ENCODE measurements at regions not wholly inside any gene's neighbourhood (a gene's known extent, or its start where the extent isn't known, plus 50 kb on each side); places are given as distances from the start of the nearest gene placed in this dataset.

GRCh38 chr4:106607558-106607957 lies 239.0 kb upstream of the GIMD1 start:
- no peaks in the 10 kb centered on the region for H3K9me3 ChIP-seq (replicated peaks)
- no peak overlapping the region for H3K4me3 ChIP-seq
- DNase-seq = no peak
- H3K36me3 ChIP-seq = no peaks in the 10 kb centered on the region
- no peaks in the 10 kb centered on the region for H3K27me3 ChIP-seq
- no peak overlapping the region for H3K27ac ChIP-seq
- no peaks in the 10 kb centered on the region for H3K4me1 ChIP-seq

- no peak overlapping the region for H3K4me3 ChIP-seq
- H3K27ac ChIP-seq = no peak overlapping the region
- H3K9me3 ChIP-seq (replicated peaks) = no peaks in the 10 kb centered on the region
- no peaks in the 10 kb centered on the region for H3K4me1 ChIP-seq
- H3K27me3 ChIP-seq = no peaks in the 10 kb centered on the region
- H3K36me3 ChIP-seq = no peaks in the 10 kb centered on the region
- DNase-seq = no peak
These were observed 235.9 kb upstream of the GIMD1 start for GRCh38 chr4:106604319-106605051.

- H3K4me1 ChIP-seq = no peaks in the 10 kb centered on the region
- DNase-seq = no peak
- H3K9me3 ChIP-seq (replicated peaks) = no peaks in the 10 kb centered on the region
- no peak overlapping the region for H3K27ac ChIP-seq
- no peak overlapping the region for H3K4me3 ChIP-seq
- H3K36me3 ChIP-seq = no peaks in the 10 kb centered on the region
- no peaks in the 10 kb centered on the region for H3K27me3 ChIP-seq
These were observed 234.9 kb upstream of the GIMD1 start for GRCh38 chr4:106603471-106603870.

DNA sequence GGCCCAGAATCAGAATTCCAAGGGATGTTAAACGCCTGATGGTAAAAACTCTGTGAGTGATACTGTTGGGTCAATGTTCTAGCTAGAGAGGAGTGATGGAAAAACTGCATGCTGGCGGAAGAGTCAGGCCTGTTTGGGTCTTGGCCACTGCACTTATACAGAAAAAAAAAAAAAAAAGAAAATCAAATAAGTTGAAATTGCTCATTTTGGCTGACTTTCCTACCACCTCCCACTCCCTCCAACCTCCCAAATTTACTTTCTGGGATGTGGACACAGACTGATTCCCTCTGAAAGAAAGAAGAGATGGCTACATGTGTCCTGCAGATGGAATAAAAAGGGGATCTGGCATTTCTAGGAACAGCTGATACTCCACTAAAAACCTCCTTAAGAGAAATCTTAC lies 234.1 kb upstream of the GIMD1 start:
- DNase-seq = no peak
- Histone ChIP-seq H3K4me1 (no peaks in the 10 kb centered on the region), H3K4me3 (no peak overlapping the region), H3K9me3 (replicated peaks) (no peaks in the 10 kb centered on the region), H3K27ac (no peak overlapping the region), H3K36me3 (no peaks in the 10 kb centered on the region), H3K27me3 (no peaks in the 10 kb centered on the region)

DNA sequence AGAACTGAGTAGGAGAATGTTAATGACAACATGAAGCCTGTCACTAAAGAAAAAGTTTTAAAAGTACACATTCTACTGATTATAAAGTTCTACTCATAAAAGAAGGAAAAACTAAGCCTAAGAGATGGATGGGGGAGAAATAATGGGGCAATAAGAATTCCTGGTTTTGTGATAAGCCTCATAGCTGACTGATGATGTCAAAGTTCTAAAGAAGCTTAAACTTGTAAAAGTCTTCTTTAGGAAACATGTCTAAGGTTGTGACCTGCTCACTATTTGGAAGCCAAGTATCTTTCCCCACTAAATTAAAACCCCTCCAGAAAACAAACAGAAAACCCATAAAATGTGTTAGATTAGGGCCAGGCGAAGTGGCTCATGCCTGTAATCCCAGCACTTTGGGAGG lies 232.9 kb upstream of the GIMD1 start:
- Histone ChIP-seq H3K4me3 (no peak overlapping the region), H3K27ac (no peak overlapping the region), H3K36me3 (no peaks in the 10 kb centered on the region), H3K27me3 (no peaks in the 10 kb centered on the region), H3K4me1 (no peaks in the 10 kb centered on the region), H3K9me3 (replicated peaks) (no peaks in the 10 kb centered on the region)
- no peak for DNase-seq

GRCh38 chr4:106595906-106596305 lies 227.3 kb upstream of the GIMD1 start:
- H3K4me3 ChIP-seq = no peak overlapping the region
- H3K36me3 ChIP-seq = no peaks in the 10 kb centered on the region
- DNase-seq = no peak
- H3K4me1 ChIP-seq = no peaks in the 10 kb centered on the region
- H3K27me3 ChIP-seq = no peaks in the 10 kb centered on the region
- no peak overlapping the region for H3K27ac ChIP-seq
- H3K9me3 ChIP-seq (replicated peaks) = no peaks in the 10 kb centered on the region

DNA sequence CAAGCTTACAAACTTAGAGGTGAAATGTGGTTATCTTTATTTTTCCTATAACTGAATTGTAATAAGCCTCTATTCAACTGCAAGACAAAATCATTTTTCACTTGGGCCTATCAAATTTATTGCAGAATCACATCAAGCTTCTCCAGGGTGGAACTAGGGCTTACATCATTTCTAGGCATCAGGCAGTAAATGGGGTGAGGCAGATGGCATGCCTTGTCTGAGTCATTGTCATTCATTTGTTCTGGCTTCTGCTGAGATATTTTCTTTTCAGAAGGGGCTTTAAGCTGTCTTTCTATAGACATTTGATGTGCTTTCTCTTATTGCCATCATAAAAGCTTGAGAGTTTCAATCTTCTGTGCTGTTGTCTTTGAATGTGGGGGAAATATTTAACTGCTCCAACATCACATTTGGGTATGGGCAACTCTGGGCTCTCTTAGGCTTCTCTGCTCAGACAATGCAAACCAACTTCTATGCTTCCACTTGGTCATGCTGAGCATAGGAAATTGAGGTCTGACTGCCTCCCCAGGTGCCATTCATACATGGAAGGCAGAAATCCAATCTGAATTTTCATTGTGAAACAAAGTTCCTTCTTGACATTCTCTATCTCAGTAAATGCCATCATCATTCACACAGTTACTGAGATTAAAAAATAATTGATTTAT lies 225.8 kb upstream of the GIMD1 start:
- Histone ChIP-seq H3K4me1 (no peaks in the 10 kb centered on the region), H3K36me3 (no peaks in the 10 kb centered on the region), H3K27ac (no peak overlapping the region), H3K27me3 (no peaks in the 10 kb centered on the region), H3K4me3 (no peak overlapping the region), H3K9me3 (replicated peaks) (no peaks in the 10 kb centered on the region)
- no peak for DNase-seq

DNA sequence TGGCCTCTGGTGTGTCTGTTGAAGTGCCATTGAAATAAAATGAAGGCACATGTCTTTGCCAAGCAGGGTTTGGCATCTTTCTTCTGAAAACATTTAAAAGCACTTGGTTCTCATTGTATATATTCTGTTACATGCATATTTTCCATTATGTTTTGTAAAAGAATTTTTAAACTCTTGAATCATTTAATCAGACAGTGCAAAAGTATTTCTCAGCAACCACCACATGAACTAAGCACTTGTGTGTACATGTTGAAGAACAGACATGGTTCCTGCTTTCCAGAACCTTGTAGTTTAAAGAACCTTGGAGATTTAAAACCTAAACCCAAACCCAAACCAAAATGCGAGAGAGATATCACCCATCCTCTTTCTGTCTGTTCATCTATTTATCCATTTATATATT lies 220.3 kb upstream of the GIMD1 start:
- Histone ChIP-seq H3K36me3 (no peaks in the 10 kb centered on the region), H3K27me3 (no peaks in the 10 kb centered on the region), H3K9me3 (replicated peaks) (no peaks in the 10 kb centered on the region), H3K4me3 (no peak overlapping the region), H3K4me1 (no peaks in the 10 kb centered on the region), H3K27ac (no peak overlapping the region)
- DNase-seq = no peak

- Histone ChIP-seq H3K4me3 (no peak overlapping the region), H3K9me3 (replicated peaks) (no peaks in the 10 kb centered on the region), H3K27me3 (no peaks in the 10 kb centered on the region), H3K4me1 (no peaks in the 10 kb centered on the region), H3K36me3 (no peaks in the 10 kb centered on the region), H3K27ac (no peak overlapping the region)
- DNase-seq = no peak
These were observed 219.0 kb upstream of the GIMD1 start for GRCh38 chr4:106587558-106587957.

DNA sequence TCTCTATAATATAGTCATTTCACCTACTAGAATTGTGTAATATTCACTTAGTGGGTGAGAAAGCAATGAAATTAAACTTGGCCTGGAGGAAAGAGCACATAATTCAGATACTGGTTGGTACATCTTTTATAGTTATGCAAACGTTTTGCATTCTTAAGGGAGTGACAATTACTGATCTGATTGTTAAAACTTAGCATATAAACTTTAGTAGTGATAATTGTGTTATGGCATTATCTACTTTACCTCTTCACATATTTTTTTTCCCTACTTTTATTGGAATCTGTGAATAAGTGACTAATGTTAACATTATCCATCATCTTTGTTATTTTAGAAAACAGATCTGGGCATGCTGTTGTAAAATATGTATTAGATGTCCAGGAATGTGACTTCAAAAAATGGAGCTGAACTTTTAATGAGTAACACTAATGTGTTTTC lies 217.4 kb upstream of the GIMD1 start:
- Histone ChIP-seq H3K4me1 (no peaks in the 10 kb centered on the region), H3K4me3 (no peak overlapping the region), H3K27ac (no peak overlapping the region), H3K36me3 (no peaks in the 10 kb centered on the region), H3K27me3 (no peaks in the 10 kb centered on the region), H3K9me3 (replicated peaks) (no peaks in the 10 kb centered on the region)
- no peak for DNase-seq

DNA sequence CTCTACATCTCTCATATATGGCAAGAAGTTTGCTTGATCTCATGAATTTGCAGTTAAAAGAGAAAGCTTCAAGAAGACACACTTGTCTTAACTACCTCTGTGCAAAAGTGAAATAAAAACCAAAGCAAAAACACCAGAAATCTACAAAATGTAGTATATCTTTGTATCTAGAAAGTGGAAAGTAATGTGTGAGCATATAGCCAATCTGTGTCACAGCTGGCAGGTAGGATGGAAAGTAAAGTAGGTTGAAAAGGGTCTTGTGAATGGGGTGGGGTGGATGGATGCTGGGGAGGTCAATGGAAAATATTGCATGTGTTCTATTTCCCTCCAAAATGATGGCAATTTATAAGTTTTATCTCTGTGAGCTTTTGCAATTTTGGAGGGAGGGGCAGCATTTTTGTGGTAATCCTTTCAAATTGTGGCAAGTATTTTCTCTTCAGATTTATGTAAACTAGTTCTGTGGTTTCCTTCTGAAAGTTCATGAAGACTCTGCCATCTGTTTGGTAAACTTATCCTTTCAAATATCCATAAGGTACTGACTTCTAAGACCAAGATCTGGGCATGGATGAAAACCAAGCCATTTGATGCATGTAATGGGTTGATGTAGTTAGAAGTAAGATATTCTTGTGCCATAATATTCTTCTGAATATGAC lies 215.9 kb upstream of the GIMD1 start:
- H3K4me1 ChIP-seq = no peaks in the 10 kb centered on the region
- no peak overlapping the region for H3K27ac ChIP-seq

DNA sequence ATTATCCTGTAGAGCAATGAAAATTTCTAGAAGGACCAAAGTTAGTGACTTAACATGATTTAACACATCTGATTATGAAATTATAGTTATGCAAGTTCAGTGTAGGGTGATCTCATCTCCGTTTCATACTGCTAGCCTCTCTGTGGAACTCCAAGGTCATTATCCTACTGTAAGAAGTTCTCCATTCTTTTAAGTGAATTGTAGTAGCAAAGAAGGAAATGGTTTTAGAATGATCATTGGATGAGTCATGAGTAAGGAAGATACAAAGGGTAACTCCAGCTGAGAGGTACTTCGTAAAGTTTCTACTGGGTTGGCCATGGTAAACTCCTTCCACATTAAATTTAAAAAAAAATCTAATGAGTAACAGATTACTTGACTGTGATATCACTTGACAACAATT lies 215.0 kb upstream of the GIMD1 start:
- DNase-seq = no peak
- H3K27me3 ChIP-seq = no peaks in the 10 kb centered on the region
- H3K27ac ChIP-seq = no peak overlapping the region
- H3K9me3 ChIP-seq (replicated peaks) = no peaks in the 10 kb centered on the region
- no peak overlapping the region for H3K4me3 ChIP-seq
- H3K4me1 ChIP-seq = no peaks in the 10 kb centered on the region
- no peaks in the 10 kb centered on the region for H3K36me3 ChIP-seq

More for the DNA sequence above, 215.9 kb upstream of the GIMD1 start:
- H3K36me3 ChIP-seq = no peaks in the 10 kb centered on the region
- no peak for DNase-seq
- no peaks in the 10 kb centered on the region for H3K27me3 ChIP-seq
- H3K9me3 ChIP-seq (replicated peaks) = no peaks in the 10 kb centered on the region
- no peak overlapping the region for H3K4me3 ChIP-seq

DNA sequence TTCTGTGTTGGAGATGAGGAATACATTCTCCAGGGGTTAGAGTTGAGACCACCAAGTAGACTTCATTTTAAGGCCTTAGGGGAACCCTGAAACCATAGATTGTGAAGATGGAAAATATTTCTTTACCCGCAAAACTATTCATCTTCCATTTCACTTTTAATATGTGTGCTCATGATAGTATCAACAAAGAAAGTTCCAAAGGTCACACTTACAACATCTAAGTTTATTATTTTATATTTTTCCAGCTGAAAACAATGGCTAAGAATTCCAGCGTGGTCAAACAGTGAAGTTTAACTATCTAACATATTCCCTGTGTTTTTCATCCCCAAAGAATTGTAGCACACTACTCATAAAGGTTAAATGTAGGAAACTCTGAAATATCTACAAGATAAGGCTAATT lies 214.5 kb upstream of the GIMD1 start:
- Histone ChIP-seq H3K27ac (no peak overlapping the region), H3K9me3 (replicated peaks) (no peaks in the 10 kb centered on the region), H3K4me1 (no peaks in the 10 kb centered on the region), H3K36me3 (no peaks in the 10 kb centered on the region), H3K27me3 (no peaks in the 10 kb centered on the region), H3K4me3 (no peak overlapping the region)
- no peak for DNase-seq

- Histone ChIP-seq H3K27me3 (no peaks in the 10 kb centered on the region), H3K27ac (no peak overlapping the region), H3K4me1 (no peaks in the 10 kb centered on the region), H3K4me3 (no peak overlapping the region), H3K36me3 (no peaks in the 10 kb centered on the region), H3K9me3 (replicated peaks) (no peaks in the 10 kb centered on the region)
- DNase-seq = no peak
These were observed 213.5 kb upstream of the GIMD1 start for GRCh38 chr4:106582103-106582502.

GRCh38 chr4:106579236-106579635 lies 210.7 kb upstream of the GIMD1 start:
- no peak overlapping the region for H3K4me3 ChIP-seq
- H3K36me3 ChIP-seq = no peaks in the 10 kb centered on the region
- H3K9me3 ChIP-seq (replicated peaks) = no peaks in the 10 kb centered on the region
- no peak for DNase-seq
- no peaks in the 10 kb centered on the region for H3K4me1 ChIP-seq
- H3K27ac ChIP-seq = no peak overlapping the region
- H3K27me3 ChIP-seq = no peaks in the 10 kb centered on the region

Measured in SJCRH30 (cell line).